ENCODE measurements at regions not wholly inside any gene's neighbourhood (a gene's known extent, or its start where the extent isn't known, plus 50 kb on each side); places are given as distances from the start of the nearest gene placed in this dataset.

GRCh38 chr12:105848286-105848685, 290.5 kb downstream of the NUAK1 start:
- H3K9me3 ChIP-seq (ENCODE audit: control insufficient read depth in 2 of 3, insufficient read depth in 1 of 3, low read length in 3 of 3), result no peaks in the 10 kb centered on the region
- no peak for FAIRE-seq
- TF ChIP-seq CTCF (IDR thresholded peaks at IDR 0.05; ENCODE audit: borderline replicate concordance, extremely low read depth, insufficient read depth), result no peak

GRCh38 chr12:105850103-105850968, 288.4 kb downstream of the NUAK1 start:
- Histone ChIP-seq H3K9ac (ENCODE audit: low read length in 3 of 3) (no peak overlapping the region), H3K4me3 (ENCODE audit: low read length in 3 of 3) (no peak overlapping the region), H3K4me1 (ENCODE audit: control insufficient read depth in 2 of 3, insufficient read depth in 2 of 3, low read depth in 1 of 3, low read length in 3 of 3) (no peaks in the 10 kb centered on the region), H3K27ac (ENCODE audit: low read depth in 2 of 2, low read length in 2 of 2) (no peak overlapping the region), H3K36me3 (ENCODE audit: control insufficient read depth in 2 of 3, insufficient read depth in 3 of 3, low read length in 3 of 3) (no peaks in the 10 kb centered on the region), H3K9me3 (ENCODE audit: control insufficient read depth in 2 of 3, insufficient read depth in 1 of 3, low read length in 3 of 3) (no peaks in the 10 kb centered on the region), H3K27me3 (ENCODE audit: control insufficient read depth, insufficient read depth, low read length) (no peaks in the 10 kb centered on the region)
- FAIRE-seq (no peak), DNase-seq (no peak)
- TF ChIP-seq CTCF (IDR thresholded peaks at IDR 0.05; ENCODE audit: borderline replicate concordance, extremely low read depth, insufficient read depth), result no peak
- intact Hi-C loops (cut with DNase I), result no loop called here

More at GRCh38 chr12:105848286-105848685, 290.5 kb downstream of the NUAK1 start:
- H3K27me3 ChIP-seq (ENCODE audit: control insufficient read depth, insufficient read depth, low read length), result no peaks in the 10 kb centered on the region
- H3K36me3 ChIP-seq (ENCODE audit: control insufficient read depth in 2 of 3, insufficient read depth in 3 of 3, low read length in 3 of 3), result no peaks in the 10 kb centered on the region
- H3K4me1 ChIP-seq (ENCODE audit: control insufficient read depth in 2 of 3, insufficient read depth in 2 of 3, low read depth in 1 of 3, low read length in 3 of 3), result no peaks in the 10 kb centered on the region
- H3K4me3 ChIP-seq (ENCODE audit: low read length in 3 of 3), result no peak overlapping the region
- no peak overlapping the region for H3K9ac ChIP-seq (ENCODE audit: low read length in 3 of 3)
- H3K27ac ChIP-seq (ENCODE audit: low read depth in 2 of 2, low read length in 2 of 2), result no peak overlapping the region
- no peak for DNase-seq
- intact Hi-C loops (cut with DNase I), result no loop called here

GRCh38 chr12:105852496-105852895, 286.3 kb downstream of the NUAK1 start:
- no peak for FAIRE-seq
- Histone ChIP-seq H3K27ac (ENCODE audit: low read depth in 2 of 2, low read length in 2 of 2) (no peak overlapping the region), H3K4me1 (ENCODE audit: control insufficient read depth in 2 of 3, insufficient read depth in 2 of 3, low read depth in 1 of 3, low read length in 3 of 3) (no peaks in the 10 kb centered on the region), H3K4me3 (ENCODE audit: low read length in 3 of 3) (no peak overlapping the region), H3K9ac (ENCODE audit: low read length in 3 of 3) (no peak overlapping the region), H3K27me3 (ENCODE audit: control insufficient read depth, insufficient read depth, low read length) (no peaks in the 10 kb centered on the region), H3K36me3 (ENCODE audit: control insufficient read depth in 2 of 3, insufficient read depth in 3 of 3, low read length in 3 of 3) (no peaks in the 10 kb centered on the region), H3K9me3 (ENCODE audit: control insufficient read depth in 2 of 3, insufficient read depth in 1 of 3, low read length in 3 of 3) (no peaks in the 10 kb centered on the region)
- DNase-seq, result no peak
- no peak for TF ChIP-seq CTCF (IDR thresholded peaks at IDR 0.05; ENCODE audit: borderline replicate concordance, extremely low read depth, insufficient read depth)
- intact Hi-C loops (cut with DNase I), result no loop called here

Measured in kidney (tissue), 13 donors.